Natural killer cell (primary cell): ENCODE measurements at regions not wholly inside any gene's neighbourhood (a gene's known extent, or its start where the extent isn't known, plus 50 kb on each side); places are given as distances from the start of the nearest gene placed in this dataset.

Source experiments
- ATAC-seq, 3 donors: fragments of 150-1000 bp in 2 of 3; fragments of 200-7000 bp in 1 of 3; cut with Tn5 transposase; 1 replicate in 1 of 3; 2 replicates in 2 of 3; pipeline ENCODE4 v1.10.0; 2021; ENCODE audit warnings: mild to moderate bottlenecking in 2 of 3, moderate library complexity in 2 of 3
- DNase-seq, 2 donors: peaks; one replicate each; pipeline versions ENCODE4 v3.0.0 to v3.0.0-alpha.2; 2013 to 2021; ENCODE audit warnings: mixed read lengths in 1 of 2
- H3K27ac ChIP-seq: one replicate; pipeline ENCODE4 v1.5.1; 2013; ENCODE audit warnings: mild to moderate bottlenecking, low read length
- H3K27me3 ChIP-seq: one replicate; pipeline ENCODE4 v1.6.1; 2013; ENCODE audit warnings: low read length; ENCODE audit not compliant: control insufficient read depth, insufficient read depth
- H3K36me3 ChIP-seq: one replicate; pipeline ENCODE4 v1.6.1; 2013; ENCODE audit warnings: low read length; ENCODE audit not compliant: control insufficient read depth, insufficient read depth
- H3K4me1 ChIP-seq: one replicate; pipeline ENCODE4 v1.6.1; 2013; ENCODE audit warnings: low read length; ENCODE audit not compliant: control insufficient read depth, insufficient read depth
- H3K4me3 ChIP-seq: one replicate; pipeline ENCODE4 v1.5.1; 2013; ENCODE audit warnings: low read length
- H3K9me3 ChIP-seq: one replicate; pipeline ENCODE4 v1.6.1; 2013; ENCODE audit warnings: low read length; ENCODE audit not compliant: control insufficient read depth, insufficient read depth
- H3K27ac Mint-ChIP-seq, 2 donors: one replicate each; pipeline ENCODE4 v1.8.0; 2022; ENCODE audit warnings: mild to moderate bottlenecking in 2 of 2, mixed read lengths in 2 of 2, moderate library complexity in 1 of 2
- H3K27me3 Mint-ChIP-seq, 2 donors: one replicate each; pipeline ENCODE4 v1.8.0; 2022; ENCODE audit warnings: low read depth in 2 of 2, mixed read lengths in 2 of 2
- H3K36me3 Mint-ChIP-seq: one replicate; pipeline ENCODE4 v1.8.0; 2022; ENCODE audit warnings: mixed read lengths
- H3K4me1 Mint-ChIP-seq, 2 donors: one replicate each; pipeline ENCODE4 v1.8.0; 2022; ENCODE audit warnings: mixed read lengths in 2 of 2
- H3K4me3 Mint-ChIP-seq: one replicate; pipeline ENCODE4 v1.8.0; 2022; ENCODE audit warnings: mild to moderate bottlenecking, moderate library complexity, mixed read lengths
- H3K9me3 Mint-ChIP-seq, 2 donors: one replicate each; pipeline ENCODE4 v1.8.0; 2022; ENCODE audit warnings: mixed read lengths in 2 of 2
- CTCF ChIP-seq: fragments of 200-600 bp; IDR thresholded peaks from one replicate; pipeline ENCODE4 v1.8.0; 2022; ENCODE audit warnings: antibody characterized with exemption
- WGBS: methylation state at CpG from one replicate; pipeline ENCODE4 v1.1.7; 2013; ENCODE audit warnings: missing lambda C conversion rate; ENCODE audit not compliant: insufficient coverage; 5-methylcytosine and 5-hydroxymethylcytosine counted together
- intact Hi-C: fragments of 100-400 bp; cut with micrococcal nuclease; formaldehyde crosslinking; loops from one replicate; pipeline ENCODE4 v1.14.2; 2022

- ATAC-seq (no peak), DNase-seq (no peak)
- Histone ChIP-seq H3K36me3 (no peaks in the 10 kb centered on the region), H3K4me1 (no peaks in the 10 kb centered on the region), H3K27ac (no peak overlapping the region), H3K27me3 (no peaks in the 10 kb centered on the region), H3K9me3 (no peaks in the 10 kb centered on the region), H3K4me3 (no peak overlapping the region)
- H3K4me3 Mint-ChIP-seq, result no peak overlapping the region
- intact Hi-C loops, result no loop called here
- H3K36me3 Mint-ChIP-seq, result no peaks in the 10 kb centered on the region
- TF ChIP-seq CTCF, result no peak
- no peaks in the 10 kb centered on the region for H3K9me3 Mint-ChIP-seq
- no peak overlapping the region for H3K27ac Mint-ChIP-seq
- WGBS, result 91% methylated on average over 12 of the region's 12 CpGs
- H3K4me1 Mint-ChIP-seq, result no peaks in the 10 kb centered on the region
- H3K27me3 Mint-ChIP-seq, result peaks cover 0 to 5% of the 10 kb centered on the region in 2 donors
These were observed 187.6 kb downstream of the GADD45G start for GRCh38 chr9:89792189-89793123.

- H3K27me3 ChIP-seq, result no peaks in the 10 kb centered on the region
- ATAC-seq (no peak), DNase-seq (no peak)
- Mint-ChIP-seq H3K9me3 (no peaks in the 10 kb centered on the region), H3K27me3 (no peaks in the 10 kb centered on the region), H3K4me1 (no peaks in the 10 kb centered on the region), H3K36me3 (no peaks in the 10 kb centered on the region), H3K4me3 (no peak overlapping the region), H3K27ac (no peak overlapping the region)
- H3K4me1 ChIP-seq, result no peaks in the 10 kb centered on the region
- 96% methylated on average over 5 of the region's 5 CpGs for WGBS
- no peaks in the 10 kb centered on the region for H3K36me3 ChIP-seq
- no peak for TF ChIP-seq CTCF
- no peak overlapping the region for H3K4me3 ChIP-seq
- intact Hi-C loops, result no loop called here
- H3K9me3 ChIP-seq, result no peaks in the 10 kb centered on the region
- no peak overlapping the region for H3K27ac ChIP-seq
These were observed 188.3 kb downstream of the GADD45G start for GRCh38 chr9:89793124-89793495.

GRCh38 chr9:89793551-89793950 is 188.7 kb downstream of the GADD45G start:
- no peak overlapping the region for H3K27ac Mint-ChIP-seq
- no peaks in the 10 kb centered on the region for H3K4me1 Mint-ChIP-seq
- intact Hi-C loops, result no loop called here
- no peaks in the 10 kb centered on the region for H3K9me3 Mint-ChIP-seq
- H3K27me3 Mint-ChIP-seq, result no peaks in the 10 kb centered on the region
- Histone ChIP-seq H3K36me3 (no peaks in the 10 kb centered on the region), H3K4me1 (no peaks in the 10 kb centered on the region), H3K27ac (no peak overlapping the region), H3K4me3 (no peak overlapping the region), H3K27me3 (no peaks in the 10 kb centered on the region), H3K9me3 (no peaks in the 10 kb centered on the region)
- no peak for TF ChIP-seq CTCF
- DNase-seq, result no peak
- H3K4me3 Mint-ChIP-seq, result no peak overlapping the region
- H3K36me3 Mint-ChIP-seq, result no peaks in the 10 kb centered on the region
- no peak for ATAC-seq
- 86% methylated on average over 7 of the region's 7 CpGs for WGBS

- no peaks in the 10 kb centered on the region for H3K4me1 Mint-ChIP-seq
- no peaks in the 10 kb centered on the region for H3K36me3 Mint-ChIP-seq
- H3K4me3 Mint-ChIP-seq, result no peak overlapping the region
- H3K36me3 ChIP-seq, result no peaks in the 10 kb centered on the region
- no peak overlapping the region for H3K4me3 ChIP-seq
- WGBS, result 84% methylated on average over 10 of the region's 10 CpGs
- H3K27me3 Mint-ChIP-seq, result peaks cover 0 to 2% of the 10 kb centered on the region in 2 donors
- no peaks in the 10 kb centered on the region for H3K9me3 Mint-ChIP-seq
- no peaks in the 10 kb centered on the region for H3K9me3 ChIP-seq
- H3K4me1 ChIP-seq, result no peaks in the 10 kb centered on the region
- DNase-seq (no peak), ATAC-seq (no peak)
- no peak overlapping the region for H3K27ac ChIP-seq
- TF ChIP-seq CTCF, result no peak
- no peaks in the 10 kb centered on the region for H3K27me3 ChIP-seq
- intact Hi-C loops, result no loop called here
- H3K27ac Mint-ChIP-seq, result no peak overlapping the region
These were observed 190.1 kb downstream of the GADD45G start for GRCh38 chr9:89794918-89795317.
